H1 (cell line): ENCODE measurements at regions not wholly inside any gene's neighbourhood (a gene's known extent, or its start where the extent isn't known, plus 50 kb on each side); places are given as distances from the start of the nearest gene placed in this dataset.

Experiments
- CTCF ChIA-PET: fragments of 300-600 bp; sonication (Branson Sonifier 250); formaldehyde crosslinking; loops from one replicate; lab custom pipeline; 2021; ENCODE audit not compliant: partially characterized antibody; lab: Charles Lee
- POLR2A ChIA-PET: fragments of 300-600 bp; sonication (Branson Sonifier 250); formaldehyde crosslinking; loops from one replicate; lab custom pipeline; 2021; ENCODE audit warnings: inconsistent platforms; ENCODE audit not compliant: partially characterized antibody; lab: Charles Lee
- DNase-seq, 2 experiments: peaks; one replicate each; pipeline versions ENCODE4 v3.0.0 to v3.0.0-alpha.2; 2010 to 2022; ENCODE audit warnings: low spot score in 2 of 2, low read depth in 1 of 2, mixed read lengths in 1 of 2
- FAIRE-seq: peaks from 2 replicates; lab custom pipeline; 2011; peaks lifted over from hg19 to GRCh38; lab: Jason Lieb, UNC
- H2AFZ ChIP-seq: 2 replicates; pipeline ENCODE4 v1.8.1; 2012; ENCODE audit warnings: low read length, inconsistent platforms
- H2AK5ac ChIP-seq: 2 replicates; pipeline ENCODE4 v1.6.1; 2013; ENCODE audit warnings: low read depth, low read length
- H2BK120ac ChIP-seq: replicated peaks from 2 replicates; pipeline ENCODE3; 2013; ENCODE audit warnings: low read depth, low read length, inconsistent platforms
- H2BK12ac ChIP-seq: 2 replicates; pipeline ENCODE4 v1.6.1; 2013; ENCODE audit warnings: low read depth, low read length
- H2BK15ac ChIP-seq: 2 replicates; pipeline ENCODE4 v1.6.1; 2013; ENCODE audit warnings: low read length
- H2BK20ac ChIP-seq: 2 replicates; pipeline ENCODE4 v1.6.1; 2013; ENCODE audit warnings: low read length
- H2BK5ac ChIP-seq: 2 replicates; pipeline ENCODE4 v1.6.1; 2013; ENCODE audit warnings: low read depth, low read length
- H3K14ac ChIP-seq: 2 replicates; pipeline ENCODE4 v1.6.1; 2013; ENCODE audit warnings: inconsistent platforms; ENCODE audit not compliant: insufficient read length
- H3K18ac ChIP-seq: 2 replicates; pipeline ENCODE4 v1.6.1; 2013; ENCODE audit warnings: low read length; ENCODE audit errors: extremely low read depth
- H3K23ac ChIP-seq: 2 replicates; pipeline ENCODE4 v1.6.1; 2013; ENCODE audit warnings: inconsistent platforms; ENCODE audit not compliant: insufficient read length
- H3K23me2 ChIP-seq: 2 replicates; pipeline ENCODE4 v1.6.1; 2013; ENCODE audit warnings: low read depth, low read length
- H3K27ac ChIP-seq: 2 replicates; pipeline ENCODE4 v1.6.1; 2011; ENCODE audit warnings: low read depth, low read length, inconsistent platforms
- H3K27me3 ChIP-seq, 4 experiments: replicated peaks in 1 of 4; 1 replicate in 1 of 4; 2 replicates in 3 of 4; pipeline versions ENCODE4 v1.6.1 to v1.8.1; 2011 to 2013; ENCODE audit warnings: low read length in 3 of 4, mild to moderate bottlenecking in 3 of 4, inconsistent platforms in 2 of 4, mixed read lengths in 2 of 4, moderate library complexity in 1 of 4; ENCODE audit not compliant: control insufficient read depth in 3 of 4, insufficient read depth in 3 of 4; ENCODE audit errors: extremely low read depth in 1 of 4
- H3K36me3 ChIP-seq, 4 experiments: 2 replicates each; pipeline versions ENCODE4 v1.6.1 to v1.8.1; 2011 to 2013; ENCODE audit warnings: mild to moderate bottlenecking in 4 of 4, low read length in 3 of 4, moderate library complexity in 2 of 4, control low read depth in 1 of 4, inconsistent platforms in 1 of 4; ENCODE audit not compliant: insufficient read depth in 4 of 4, control insufficient read depth in 2 of 4
- H3K4ac ChIP-seq: replicated peaks from 2 replicates; pipeline ENCODE3; 2013; ENCODE audit warnings: low read length, low read depth, mixed read lengths, inconsistent platforms; ENCODE audit not compliant: insufficient read length
- H3K4me1 ChIP-seq, 4 experiments: replicated peaks in 1 of 4; 1 replicate in 1 of 4; 2 replicates in 3 of 4; pipeline versions ENCODE4 v1.6.1 to v1.8.1; 2011 to 2013; ENCODE audit warnings: low read length in 3 of 4, inconsistent platforms in 2 of 4, mixed read lengths in 1 of 4; ENCODE audit not compliant: insufficient read depth in 4 of 4, control insufficient read depth in 3 of 4
- H3K4me2 ChIP-seq, 2 experiments: 2 replicates each; pipeline versions ENCODE4 v1.6.1 to v1.8.1; 2011 to 2013; ENCODE audit warnings: low read depth in 2 of 2, low read length in 2 of 2, control low read depth in 1 of 2, inconsistent platforms in 1 of 2, mild to moderate bottlenecking in 1 of 2; ENCODE audit not compliant: insufficient read depth in 1 of 2
- H3K4me3 ChIP-seq, 4 experiments: fragments of 200-600, 300-600 bp in 1 of 4; sonication (generic), shearing (Covaris generic), sonication (Bioruptor Twin) in 1 of 4; 2 replicates each; pipeline versions ENCODE4 v1.5.1 to v1.8.1; 2011 to 2016; ENCODE audit warnings: low read length in 4 of 4, low read depth in 3 of 4, control low read depth in 2 of 4, inconsistent platforms in 2 of 4, mild to moderate bottlenecking in 2 of 4, mixed read lengths in 1 of 4, moderate library complexity in 1 of 4; ENCODE audit not compliant: insufficient read depth in 2 of 4; ENCODE audit errors: extremely low read depth in 1 of 4
- H3K56ac ChIP-seq: replicated peaks from 2 replicates; pipeline ENCODE3; 2013; ENCODE audit warnings: low read depth, mild to moderate bottlenecking, mixed read lengths, low read length, inconsistent platforms; ENCODE audit not compliant: insufficient read length
- H3K79me1 ChIP-seq: 2 replicates; pipeline ENCODE4 v1.6.1; 2013; ENCODE audit warnings: low read depth, low read length, control low read depth
- H3K79me2 ChIP-seq, 2 experiments: 2 replicates each; pipeline versions ENCODE4 v1.6.1 to v1.8.1; 2012 to 2013; ENCODE audit warnings: low read length in 2 of 2, mild to moderate bottlenecking in 2 of 2, inconsistent platforms in 1 of 2; ENCODE audit not compliant: insufficient read depth in 2 of 2, control insufficient read depth in 1 of 2
- H3K9ac ChIP-seq, 4 experiments: replicated peaks in 1 of 4; 1 replicate in 1 of 4; 2 replicates in 3 of 4; pipeline versions ENCODE4 v1.6.1 to v1.8.1; 2011 to 2013; ENCODE audit warnings: low read depth in 3 of 4, low read length in 3 of 4, control low read depth in 2 of 4, mild to moderate bottlenecking in 2 of 4, moderate library complexity in 2 of 4, inconsistent platforms in 1 of 4; ENCODE audit errors: extremely low read depth in 1 of 4
- H3K9me3 ChIP-seq, 2 experiments: 2 replicates each; pipeline versions ENCODE4 v1.6.1 to v1.8.1; 2012 to 2013; ENCODE audit warnings: mild to moderate bottlenecking in 2 of 2, moderate library complexity in 2 of 2, control low read depth in 1 of 2, inconsistent platforms in 1 of 2, low read depth in 1 of 2, low read length in 1 of 2, mixed read lengths in 1 of 2; ENCODE audit not compliant: insufficient read depth in 2 of 2
- H4K20me1 ChIP-seq, 2 experiments: replicated peaks in 1 of 2; 2 replicates each; pipeline versions ENCODE3 to v1.8.1; 2011 to 2013; ENCODE audit warnings: inconsistent platforms in 2 of 2, low read length in 2 of 2, mild to moderate bottlenecking in 1 of 2; ENCODE audit not compliant: insufficient read depth in 2 of 2, control insufficient read depth in 1 of 2
- H4K5ac ChIP-seq: 2 replicates; pipeline ENCODE4 v1.6.1; 2013; ENCODE audit warnings: low read length, low read depth, mixed read lengths, inconsistent platforms; ENCODE audit not compliant: insufficient read length
- H4K8ac ChIP-seq: 2 replicates; pipeline ENCODE4 v1.8.0; 2013; ENCODE audit warnings: mild to moderate bottlenecking, moderate library complexity, low read length, inconsistent platforms; ENCODE audit not compliant: insufficient read depth; ENCODE audit errors: extremely low read depth
- H4K91ac ChIP-seq: replicated peaks from 2 replicates; pipeline ENCODE3; 2013; ENCODE audit warnings: low read length, mixed read lengths, inconsistent platforms; ENCODE audit not compliant: insufficient read length
- ATF2 ChIP-seq: IDR thresholded peaks from 2 replicates; pipeline ENCODE4 v1.6.1; 2012; ENCODE audit warnings: low read length, inconsistent platforms
- BRCA1 ChIP-seq: IDR thresholded peaks from 2 replicates; pipeline ENCODE4 v1.6.1; 2012; ENCODE audit warnings: low read depth, low read length, improper control_type of control experiment
- CREB1 ChIP-seq: IDR thresholded peaks from 2 replicates; pipeline ENCODE4 v1.6.1; 2012; ENCODE audit warnings: inconsistent platforms
- CTCF ChIP-seq, 3 experiments: IDR thresholded peaks; 1 replicate in 2 of 3; 2 replicates in 1 of 3; pipeline versions ENCODE4 v1.5.1 to v1.6.1; 2011; ENCODE audit warnings: low read length in 3 of 3, mild to moderate bottlenecking in 3 of 3, inconsistent platforms in 2 of 3, low read depth in 1 of 3, moderate library complexity in 1 of 3; ENCODE audit not compliant: insufficient read depth in 1 of 3; ENCODE audit errors: control extremely low read depth in 1 of 3
- HDAC2 ChIP-seq, 2 experiments: fragments of 300-600 bp in 1 of 2; sonication (generic) in 1 of 2; IDR thresholded peaks; 2 replicates each; pipeline ENCODE4 v1.6.1; 2011 to 2012; ENCODE audit warnings: low read depth in 2 of 2, low read length in 2 of 2, mild to moderate bottlenecking in 2 of 2, moderate library complexity in 2 of 2, borderline replicate concordance in 1 of 2, inconsistent platforms in 1 of 2
- HDAC6 ChIP-seq: IDR thresholded peaks from one replicate; pipeline ENCODE4 v1.7.1; 2012; ENCODE audit warnings: low read depth, mild to moderate bottlenecking, inconsistent platforms, low read length, moderate library complexity
- RNF2 ChIP-seq: fragments of 200-900, 300-1000 bp; sonication (generic); IDR thresholded peaks from 2 replicates; pipeline ENCODE4 v1.7.1; 2016; ENCODE audit warnings: borderline replicate concordance, low read depth, mild to moderate bottlenecking, antibody characterized with exemption, low read length; ENCODE audit not compliant: poor library complexity, severe bottlenecking; ENCODE audit errors: missing control alignments
- SUZ12 ChIP-seq: fragments of 200-600 bp; sonication (generic); IDR thresholded peaks from 2 replicates; pipeline ENCODE4 v1.6.1; 2012; ENCODE audit warnings: mild to moderate bottlenecking, inconsistent platforms, low read length, moderate library complexity, mixed read lengths
- TCF12 ChIP-seq: IDR thresholded peaks from 2 replicates; pipeline ENCODE4 v1.6.1; 2011; ENCODE audit warnings: low read depth, mild to moderate bottlenecking, low read length
- ZNF274 ChIP-seq: IDR thresholded peaks from 2 replicates; pipeline ENCODE4 v1.7.0; 2012; ENCODE audit warnings: low read length, borderline replicate concordance; ENCODE audit errors: extremely low read depth
- WGBS, 2 experiments: shearing (Covaris generic) in 1 of 2; methylation state at CpG; one replicate each; pipeline versions ENCODE4 v1.1.6 to v1.1.7; 2013 to 2015; ENCODE audit warnings: low lambda C conversion rate in 2 of 2, mixed read lengths in 2 of 2, inconsistent platforms in 1 of 2, low coverage in 1 of 2, missing lambda C conversion rate in 1 of 2; ENCODE audit not compliant: insufficient replicate concordance in 2 of 2, insufficient coverage in 1 of 2, insufficient read length in 1 of 2; ENCODE audit errors: extremely low coverage in 1 of 2, missing lambda C conversion rate in 1 of 2; 5-methylcytosine and 5-hydroxymethylcytosine counted together

- Histone ChIP-seq H3K4me2 (no peak overlapping the region), H3K27ac (no peak overlapping the region), H2BK12ac (no peak overlapping the region), H3K56ac (no peak overlapping the region), H2AK5ac (no peak overlapping the region), H3K14ac (no peak overlapping the region), H2BK15ac (no peak overlapping the region), H3K18ac (no peak overlapping the region), H3K4me3 (no peak overlapping the region), H3K23me2 (no peaks in the 10 kb centered on the region), H3K79me2 (no peaks in the 10 kb centered on the region), H3K79me1 (no peaks in the 10 kb centered on the region), H2BK5ac (no peak overlapping the region), H4K91ac (no peak overlapping the region), H3K4ac (no peak overlapping the region), H3K4me1 (no peaks in the 10 kb centered on the region), H3K9me3 (no peaks in the 10 kb centered on the region), H2BK20ac (no peak overlapping the region), H2AFZ (no peak overlapping the region), H3K27me3 (no peaks in the 10 kb centered on the region), H3K36me3 (no peaks in the 10 kb centered on the region), H4K5ac (no peak overlapping the region), H4K20me1 (no peaks in the 10 kb centered on the region), H3K9ac (no peak overlapping the region), H4K8ac (no peak overlapping the region), H3K23ac (no peak overlapping the region), H2BK120ac (no peak overlapping the region)
- ChIA-PET POLR2A (no interaction called here), CTCF (no interaction called here)
- WGBS, 2 experiments = 87% methylated on average over 2 of the region's 2 CpGs; no CpG with 5 or more reads in 1 of the 2 experiments
- FAIRE-seq (no peak), DNase-seq (no peak)
- TF ChIP-seq SUZ12 (no peak), RNF2 (no peak), ATF2 (no peak), BRCA1 (no peak), HDAC6 (no peak), TCF12 (no peak), HDAC2 (IDR thresholded peaks at IDR 0.05; ENCODE audit: borderline replicate concordance in 1 of 2, low read depth in 2 of 2, low read length in 2 of 2) (no peak), CTCF (IDR thresholded peaks at IDR 0.05; ENCODE audit: control extremely low read depth in 1 of 3, insufficient read depth in 1 of 3, low read depth in 1 of 3, low read length in 3 of 3) (no peak), ZNF274 (no peak), CREB1 (no peak)
These were observed 667.1 kb upstream of the FBXO33 start for GRCh38 chr14:40099316-40099715.
